ENCODE measurements at regions not wholly inside any gene's neighbourhood (a gene's known extent, or its start where the extent isn't known, plus 50 kb on each side); places are given as distances from the start of the nearest gene placed in this dataset.

GRCh38 chr3:130260918-130261317 is 84.6 kb upstream of the COL6A5 start:
- DNase-seq (ENCODE audit: low spot score) = no peak

GRCh38 chr3:130263708-130264107 is 81.8 kb upstream of the COL6A5 start:
- DNase-seq (ENCODE audit: low spot score) = no peak

DNA sequence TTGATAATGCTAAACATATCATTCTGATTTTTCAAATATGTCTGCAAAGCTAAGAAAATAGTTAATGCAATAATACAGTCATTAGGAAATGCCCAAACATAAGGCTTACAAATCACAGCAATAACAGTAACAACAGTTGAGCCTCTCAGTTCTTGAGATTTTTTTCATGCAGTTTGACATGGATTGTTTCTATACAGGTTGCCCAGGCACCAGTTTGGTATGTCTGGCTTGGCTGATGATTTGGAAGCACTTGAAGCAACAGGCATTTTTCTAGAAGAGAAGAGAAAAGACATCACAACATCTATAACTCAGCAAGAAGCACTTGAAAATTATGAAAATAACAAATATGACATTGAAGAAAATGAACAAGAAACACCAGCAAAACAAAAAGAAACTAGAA is 78.7 kb upstream of the COL6A5 start:
- no peak for DNase-seq (ENCODE audit: low spot score)

DNA sequence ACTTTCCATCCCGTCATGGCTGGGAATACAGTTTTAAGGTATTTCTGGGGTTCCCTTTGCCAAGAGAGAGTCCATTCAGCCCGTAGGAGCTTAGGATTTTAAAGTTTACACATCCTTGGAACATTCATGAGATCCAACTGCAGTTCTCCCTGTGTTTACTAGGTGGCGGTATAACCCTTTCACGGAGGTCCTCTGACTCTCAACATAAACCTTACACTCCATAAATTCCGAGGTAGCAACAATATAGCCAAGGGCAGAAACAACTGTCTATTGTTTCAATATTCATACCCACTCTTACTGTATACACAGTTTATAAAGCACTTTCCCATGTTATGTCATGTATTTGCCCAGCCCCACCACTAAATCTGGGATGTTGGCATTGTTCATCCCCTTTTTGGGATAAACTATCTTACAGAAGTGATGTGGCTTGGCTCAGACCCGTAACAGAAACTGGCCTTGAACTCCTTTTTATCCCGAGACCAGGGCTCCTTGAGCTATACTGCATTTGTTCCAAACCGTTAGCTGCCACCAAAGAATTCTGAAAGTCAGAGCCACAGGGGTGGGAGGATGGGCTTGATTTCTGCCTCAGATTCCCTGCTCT is 69.2 kb upstream of the COL6A5 start:
- peak; percentile 19 for DNase-seq (ENCODE audit: low spot score)

- DNase-seq (ENCODE audit: low spot score) = no peak
These were observed 56.8 kb upstream of the COL6A5 start for GRCh38 chr3:130288670-130289069.

GRCh38 chr3:130291148-130291547 is 54.3 kb upstream of the COL6A5 start:
- DNase-seq (ENCODE audit: low spot score) = no peak

- DNase-seq (ENCODE audit: low spot score) = no peak
These were observed 52.2 kb upstream of the COL6A5 start for GRCh38 chr3:130293247-130293646.

All from CD4-positive, alpha-beta T cell treated with Interleukin-2 at 100 ng/mL for 4 hours (primary cell).